GM10248 (cell line): ENCODE measurements at regions not wholly inside any gene's neighbourhood (a gene's known extent, or its start where the extent isn't known, plus 50 kb on each side); places are given as distances from the start of the nearest gene placed in this dataset.

ENCODE experiments used
- CTCF ChIA-PET: fragments of 300-600 bp; sonication (Branson Sonifier 250); formaldehyde crosslinking; extraction: SDS; loops from one replicate; lab custom pipeline; 2021; ENCODE audit warnings: antibody characterized with exemption; lab: Yijun Ruan, JAX
- POLR2A ChIA-PET: fragments of 350-650 bp; sonication (Branson Sonifier 250); formaldehyde crosslinking; extraction: SDS; loops from one replicate; lab custom pipeline; 2020; ENCODE audit warnings: antibody characterized with exemption; lab: Yijun Ruan, JAX
- DNase-seq: peaks from one replicate; pipeline ENCODE4 v3.0.0; 2012; ENCODE audit errors: extremely low spot score
- CTCF ChIP-seq: IDR thresholded peaks from 2 replicates; pipeline ENCODE4 v1.5.1; 2012; ENCODE audit warnings: mild to moderate bottlenecking, low read depth; ENCODE audit errors: extremely low read depth, missing control alignments, control extremely low read depth

DNA sequence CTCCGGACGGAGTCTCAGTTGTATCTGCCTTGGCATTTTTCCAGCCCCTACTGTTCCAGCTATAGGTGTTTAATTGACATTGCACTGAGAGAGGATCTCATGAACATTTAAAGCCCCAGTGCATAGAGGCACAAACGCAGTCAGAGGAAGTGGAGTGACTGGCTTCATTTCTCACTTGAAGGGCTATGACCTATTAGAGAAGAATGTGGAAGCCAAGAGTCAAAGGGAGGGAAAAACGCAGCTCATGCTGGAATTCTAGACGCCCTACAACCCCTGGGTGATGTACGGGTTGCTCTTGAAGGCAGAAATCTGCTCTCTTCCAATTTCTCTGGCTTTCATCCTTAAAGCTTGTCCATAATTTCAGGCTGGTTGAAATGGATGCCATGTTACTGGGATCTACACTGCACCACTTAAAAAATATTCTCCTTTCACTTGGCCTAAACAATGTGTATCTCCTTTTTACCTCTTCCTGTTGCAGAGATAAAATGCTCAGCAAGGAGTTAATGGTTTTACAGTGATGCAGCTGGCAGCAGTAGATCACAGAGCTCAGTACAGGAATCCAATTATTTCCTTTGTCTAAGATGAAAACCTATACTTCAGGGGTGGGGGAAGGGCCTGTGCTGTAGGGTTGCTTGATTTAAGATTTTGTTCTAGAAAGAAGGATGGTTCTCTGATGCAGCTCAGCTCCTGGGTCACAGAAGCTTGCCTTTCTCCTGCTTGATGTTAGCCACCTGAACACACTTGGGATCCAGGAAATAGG lies 61.8 kb upstream of the MAMDC2 start:
- no peak for DNase-seq
- ChIA-PET CTCF (interaction anchor here (0.8 to 4.4 kb wide), 4 partner anchors 8 to 132 kb away, joined by 3 to 22 read pairs (median 12); no protein-coding TSS in a partner anchor), POLR2A (no interaction called here)
- TF ChIP-seq CTCF: no peak

DNA sequence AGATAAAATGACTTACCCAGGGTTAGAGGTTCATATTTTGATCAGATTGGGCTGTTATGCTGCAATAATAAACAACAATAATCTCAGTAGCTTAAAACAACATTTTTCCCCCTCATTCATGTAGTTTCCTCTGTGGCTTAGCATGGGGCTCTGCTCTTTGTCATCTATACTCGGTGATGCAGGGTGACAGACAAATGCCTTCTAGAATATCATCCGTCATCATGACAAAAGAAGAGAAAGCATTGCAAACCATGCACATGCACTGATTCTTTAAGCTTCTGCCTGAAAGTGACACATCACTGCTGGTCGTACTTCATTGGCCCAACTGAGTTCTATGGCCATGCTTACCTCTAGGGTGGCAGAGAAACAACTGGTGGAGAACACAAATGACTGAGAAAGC lies 58.8 kb upstream of the MAMDC2 start:
- no peak for TF ChIP-seq CTCF
- no peak for DNase-seq
- CTCF ChIA-PET: interaction anchor here (1.1 to 4.4 kb wide), 2 partner anchors 19 to 126 kb away, joined by 3 to 18 read pairs; no protein-coding TSS in a partner anchor
- POLR2A ChIA-PET: no interaction called here

DNA sequence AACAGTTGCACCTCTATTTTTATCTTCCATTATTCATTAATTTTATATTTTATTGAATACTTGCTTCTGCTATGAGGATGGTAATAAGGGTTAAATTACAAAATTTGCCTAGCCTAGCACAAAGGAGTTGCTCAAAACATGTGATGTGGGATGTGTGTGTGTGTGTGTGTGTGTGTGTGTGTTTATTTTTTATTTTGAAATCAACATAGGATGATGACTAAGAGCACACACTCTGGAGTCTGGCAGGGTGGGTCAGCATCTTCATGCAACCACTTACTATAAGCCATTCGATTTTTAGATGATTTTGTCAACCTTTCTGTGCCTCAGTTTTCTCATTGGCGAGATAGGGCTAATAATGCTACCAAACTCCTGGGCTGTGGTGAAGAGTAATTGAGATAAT lies 57.7 kb upstream of the MAMDC2 start:
- ChIA-PET POLR2A (no interaction called here), CTCF (no interaction called here)
- no peak for TF ChIP-seq CTCF
- no peak for DNase-seq

- no peak for DNase-seq
- ChIA-PET CTCF (interaction anchor here (1.1 to 2.2 kb wide), 3 partner anchors 13 to 25 kb away, joined by 3 to 11 read pairs (median 3); no protein-coding TSS in a partner anchor), POLR2A (no interaction called here)
- no peak for TF ChIP-seq CTCF
These were observed 56.7 kb upstream of the MAMDC2 start for GRCh38 chr9:69986970-69987369.

DNA sequence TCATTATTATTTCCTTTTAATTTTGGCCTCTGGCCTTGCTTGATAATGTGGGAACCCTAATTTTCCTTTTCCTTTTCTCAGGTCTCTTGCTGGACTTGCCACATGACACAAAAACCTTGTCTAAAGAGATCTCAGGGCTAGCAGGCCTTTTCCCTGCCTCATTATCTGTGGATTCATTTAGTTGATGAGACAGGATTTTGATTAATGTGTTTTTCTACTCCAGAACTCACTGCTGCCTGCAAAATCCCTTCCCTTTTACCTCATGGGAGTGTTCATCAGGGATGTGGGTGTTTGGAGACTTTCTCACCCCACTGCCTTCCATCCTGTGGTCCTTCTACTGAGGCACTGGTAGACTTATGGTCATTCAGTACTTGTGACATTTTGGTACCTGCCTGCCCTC lies 56.2 kb upstream of the MAMDC2 start:
- ChIA-PET CTCF (interaction anchor here (1.1 to 2.2 kb wide), 3 partner anchors 13 to 25 kb away, joined by 3 to 11 read pairs (median 3); no protein-coding TSS in a partner anchor), POLR2A (no interaction called here)
- TF ChIP-seq CTCF: no peak
- no peak for DNase-seq

DNA sequence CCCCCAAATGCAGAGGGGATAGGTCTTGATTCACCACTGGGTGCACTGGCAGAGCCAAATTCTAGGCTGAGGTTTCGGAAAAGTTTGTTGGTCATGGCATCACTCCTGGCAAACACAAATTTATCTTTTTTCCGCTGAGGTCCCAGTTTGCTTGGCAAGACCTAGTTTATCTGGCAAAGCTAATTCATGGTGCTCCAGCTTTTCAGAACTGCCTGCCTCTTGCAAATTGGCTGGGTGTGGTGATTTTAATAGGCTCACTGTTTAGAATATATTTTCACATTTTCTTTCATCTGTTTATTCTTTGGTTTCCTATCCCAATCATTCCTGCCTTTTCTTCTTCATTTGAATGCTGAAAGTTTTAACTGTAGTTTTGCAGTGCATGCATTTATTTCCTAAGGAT lies 50.5 kb upstream of the MAMDC2 start:
- CTCF ChIA-PET: interaction anchor here (1.1 to 3.1 kb wide), 4 partner anchors 9 to 118 kb away, joined by 3 to 10 read pairs (median 4); no protein-coding TSS in a partner anchor
- DNase-seq: no peak
- POLR2A ChIA-PET: no interaction called here
- no peak for TF ChIP-seq CTCF
